ENCODE measurements at regions not wholly inside any gene's neighbourhood (a gene's known extent, or its start where the extent isn't known, plus 50 kb on each side); places are given as distances from the start of the nearest gene placed in this dataset.

GRCh38 chr7:17422966-17423365, 124.5 kb downstream of the AHR start:
- H3K9me2 ChIP-seq (replicated peaks; ENCODE audit: insufficient read depth, low read length): no peaks in the 10 kb centered on the region
- H3K4me2 ChIP-seq (ENCODE audit: low read depth, low read length): no peak overlapping the region
- no peaks in the 10 kb centered on the region for H3K4me1 ChIP-seq (ENCODE audit: low read length)
- no peaks in the 10 kb centered on the region for H4K20me1 ChIP-seq (ENCODE audit: insufficient read depth, low read length)
- no peaks in the 10 kb centered on the region for H3K27me3 ChIP-seq (replicated peaks; ENCODE audit: insufficient read depth, low read length)
- H3K9me3 ChIP-seq (replicated peaks; ENCODE audit: insufficient read depth, low read length): no peaks in the 10 kb centered on the region
- H3K4me3 ChIP-seq (ENCODE audit: low read length): no peak overlapping the region
- H3F3A ChIP-seq (ENCODE audit: insufficient read depth, low read length): no peaks in the 10 kb centered on the region
- H3K27ac ChIP-seq (ENCODE audit: low read length): no peak overlapping the region
- no peak overlapping the region for H3K9ac ChIP-seq (ENCODE audit: low read length)
- H3K36me3 ChIP-seq (replicated peaks; ENCODE audit: insufficient read depth, low read length): no peaks in the 10 kb centered on the region
- no peaks in the 10 kb centered on the region for H3K79me2 ChIP-seq (ENCODE audit: low read length)
- DNase-seq: no peak
- TF ChIP-seq EZH2 (optimal IDR thresholded peaks at IDR 0.05; ENCODE audit: low read depth, low read length): no peak
- TF ChIP-seq CTCF (IDR thresholded peaks at IDR 0.05; ENCODE audit: low read length): no peak
- TF ChIP-seq EZH2phosphoT487 (IDR thresholded peaks at IDR 0.05; ENCODE audit: low read length): no peak
- H2AFZ ChIP-seq (ENCODE audit: low read length): no peak overlapping the region

GRCh38 chr7:17427924-17428323, 129.5 kb downstream of the AHR start:
- Histone ChIP-seq H3K4me1 (ENCODE audit: low read length) (no peaks in the 10 kb centered on the region), H3K27ac (ENCODE audit: low read length) (no peak overlapping the region), H3F3A (ENCODE audit: insufficient read depth, low read length) (no peaks in the 10 kb centered on the region), H3K9ac (ENCODE audit: low read length) (no peak overlapping the region), H2AFZ (ENCODE audit: low read length) (no peak overlapping the region), H3K36me3 (replicated peaks; ENCODE audit: insufficient read depth, low read length) (no peaks in the 10 kb centered on the region), H3K4me2 (ENCODE audit: low read depth, low read length) (no peak overlapping the region), H3K27me3 (replicated peaks; ENCODE audit: insufficient read depth, low read length) (no peaks in the 10 kb centered on the region), H4K20me1 (ENCODE audit: insufficient read depth, low read length) (no peaks in the 10 kb centered on the region), H3K9me2 (replicated peaks; ENCODE audit: insufficient read depth, low read length) (no peaks in the 10 kb centered on the region), H3K9me3 (replicated peaks; ENCODE audit: insufficient read depth, low read length) (no peaks in the 10 kb centered on the region), H3K79me2 (ENCODE audit: low read length) (no peaks in the 10 kb centered on the region), H3K4me3 (ENCODE audit: low read length) (no peak overlapping the region)
- TF ChIP-seq EZH2phosphoT487 (IDR thresholded peaks at IDR 0.05; ENCODE audit: low read length) (no peak), CTCF (IDR thresholded peaks at IDR 0.05; ENCODE audit: low read length) (no peak), EZH2 (optimal IDR thresholded peaks at IDR 0.05; ENCODE audit: low read depth, low read length) (no peak)
- no peak for DNase-seq

- Histone ChIP-seq H3K9ac (ENCODE audit: low read length) (no peak overlapping the region), H3K9me3 (replicated peaks; ENCODE audit: insufficient read depth, low read length) (no peaks in the 10 kb centered on the region), H3F3A (ENCODE audit: insufficient read depth, low read length) (no peaks in the 10 kb centered on the region), H2AFZ (ENCODE audit: low read length) (no peak overlapping the region), H3K27ac (ENCODE audit: low read length) (no peak overlapping the region), H3K27me3 (replicated peaks; ENCODE audit: insufficient read depth, low read length) (no peaks in the 10 kb centered on the region), H3K4me1 (ENCODE audit: low read length) (no peaks in the 10 kb centered on the region), H3K79me2 (ENCODE audit: low read length) (no peaks in the 10 kb centered on the region), H4K20me1 (ENCODE audit: insufficient read depth, low read length) (no peaks in the 10 kb centered on the region), H3K4me2 (ENCODE audit: low read depth, low read length) (no peak overlapping the region), H3K36me3 (replicated peaks; ENCODE audit: insufficient read depth, low read length) (no peaks in the 10 kb centered on the region), H3K9me2 (replicated peaks; ENCODE audit: insufficient read depth, low read length) (no peaks in the 10 kb centered on the region), H3K4me3 (ENCODE audit: low read length) (no peak overlapping the region)
- TF ChIP-seq EZH2 (optimal IDR thresholded peaks at IDR 0.05; ENCODE audit: low read depth, low read length): no peak
- TF ChIP-seq EZH2phosphoT487 (IDR thresholded peaks at IDR 0.05; ENCODE audit: low read length): no peak
- no peak for TF ChIP-seq CTCF (IDR thresholded peaks at IDR 0.05; ENCODE audit: low read length)
- DNase-seq: no peak
Measured at GRCh38 chr7:17429579-17429978, 131.1 kb downstream of the AHR start.

Measured in MM.1S (cell line).